ENCODE measurements at regions not wholly inside any gene's neighbourhood (a gene's known extent, or its start where the extent isn't known, plus 50 kb on each side); places are given as distances from the start of the nearest gene placed in this dataset.

- Histone ChIP-seq H3K27me3 (no peaks in the 10 kb centered on the region), H3K4me1 (replicated peaks in 1 of 2) (peaks cover 3 to 9% of the 10 kb centered on the region in 2 donors), H3K36me3 (replicated peaks in 1 of 2) (no peaks in the 10 kb centered on the region), H3K27ac (no peak overlapping the region), H3K4me3 (no peak overlapping the region), H3K9me3 (replicated peaks in 1 of 3) (no peaks in the 10 kb centered on the region)
- intact Hi-C loops (cut with DNase I), result no loop called here
- no peak for TF ChIP-seq CTCF (IDR thresholded peaks at IDR 0.05)
- no peak for TF ChIP-seq POLR2A (IDR thresholded peaks at IDR 0.05)
- peak in 5 of 7 donors; percentile 21 to 35 (median 23) for DNase-seq
- 72 to 80% (median 77%) methylated on average over 9 to 15 of the region's 15 CpGs for WGBS, 4 donors
These were observed 172.0 kb upstream of the B3GAT1 start for GRCh38 chr11:134584001-134584561.

GRCh38 chr11:134583397-134583990, 171.5 kb upstream of the B3GAT1 start:
- 58 to 66% (median 65%) methylated on average over 5 to 6 of the region's 6 CpGs for WGBS, 4 donors
- Histone ChIP-seq H3K27me3 (no peaks in the 10 kb centered on the region), H3K4me1 (replicated peaks in 1 of 2) (peaks cover 3 to 9% of the 10 kb centered on the region in 2 donors), H3K36me3 (replicated peaks in 1 of 2) (no peaks in the 10 kb centered on the region), H3K27ac (no peak overlapping the region), H3K9me3 (replicated peaks in 1 of 3) (no peaks in the 10 kb centered on the region), H3K4me3 (no peak overlapping the region)
- TF ChIP-seq POLR2A (IDR thresholded peaks at IDR 0.05) (no peak), CTCF (IDR thresholded peaks at IDR 0.05) (no peak)
- intact Hi-C loops (cut with DNase I), result no loop called here
- DNase-seq, result peak in 1 of 7 donors; percentile 39

- DNase-seq, result peak in 1 of 7 donors; percentile 28
- no peak for TF ChIP-seq CTCF (IDR thresholded peaks at IDR 0.05)
- TF ChIP-seq POLR2A (IDR thresholded peaks at IDR 0.05), result no peak
- WGBS, 4 donors, result 46 to 66% (median 54%) methylated on average over 1 of the region's 1 CpG
- Histone ChIP-seq H3K36me3 (replicated peaks in 1 of 2) (no peaks in the 10 kb centered on the region), H3K27ac (no peak overlapping the region), H3K4me1 (replicated peaks in 1 of 2) (peaks cover 3 to 9% of the 10 kb centered on the region in 2 donors), H3K9me3 (replicated peaks in 1 of 3) (no peaks in the 10 kb centered on the region), H3K4me3 (no peak overlapping the region), H3K27me3 (no peaks in the 10 kb centered on the region)
- intact Hi-C loops (cut with DNase I), result no loop called here
These were observed 170.7 kb upstream of the B3GAT1 start for GRCh38 chr11:134582770-134583095.

GRCh38 chr11:134581966-134582769, 170.1 kb upstream of the B3GAT1 start:
- WGBS, 4 donors, result 75 to 86% (median 82%) methylated on average over 11 of the region's 11 CpGs
- Histone ChIP-seq H3K27ac (no peak overlapping the region), H3K4me3 (no peak overlapping the region), H3K36me3 (replicated peaks in 1 of 2) (no peaks in the 10 kb centered on the region), H3K4me1 (replicated peaks in 1 of 2) (peaks cover 3 to 9% of the 10 kb centered on the region in 2 donors), H3K27me3 (no peaks in the 10 kb centered on the region), H3K9me3 (replicated peaks in 1 of 3) (no peaks in the 10 kb centered on the region)
- DNase-seq, result peak in 1 of 7 donors; percentile 29
- TF ChIP-seq CTCF (IDR thresholded peaks at IDR 0.05) (no peak), POLR2A (IDR thresholded peaks at IDR 0.05) (no peak)
- intact Hi-C loops (cut with DNase I), result no loop called here

All from adrenal gland (tissue), 9 donors.